Fibroblast of mammary gland (primary cell): ENCODE measurements at regions not wholly inside any gene's neighbourhood (a gene's known extent, or its start where the extent isn't known, plus 50 kb on each side); places are given as distances from the start of the nearest gene placed in this dataset.

Source experiments
- DNase-seq: peaks from one replicate; pipeline ENCODE4 v3.0.0-alpha.2; 2010; ENCODE audit warnings: low read depth
- H3K4me3 ChIP-seq: 2 replicates; pipeline ENCODE4 v1.5.1; 2011; ENCODE audit warnings: low read depth, mild to moderate bottlenecking, low read length, moderate library complexity; ENCODE audit not compliant: control insufficient read depth
- TF ChIP-seq, protein P1 (sequence below): conservative IDR thresholded peaks from 2 replicates; pipeline ENCODE4 v1.5.1; 2011; ENCODE audit warnings: low read depth, low read length, inconsistent platforms; ENCODE audit not compliant: control insufficient read depth, insufficient read depth

DNA sequence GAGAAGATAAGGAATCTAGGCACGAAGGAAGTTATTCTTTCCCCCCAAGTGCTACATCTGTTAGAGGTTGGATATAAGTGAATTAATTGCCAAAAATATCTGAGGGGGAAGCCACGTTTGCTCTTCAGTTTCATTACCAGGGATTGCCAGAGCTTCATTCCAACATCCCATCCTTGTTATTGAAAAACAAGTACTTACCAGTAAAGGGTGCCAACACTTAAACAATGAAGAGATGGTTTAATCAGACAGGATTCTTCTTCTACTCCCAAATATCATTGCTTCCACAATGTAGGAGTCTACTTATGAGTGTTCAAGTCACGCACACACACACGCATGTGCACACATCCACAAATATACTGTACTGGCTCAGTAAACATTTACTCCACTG is 312.4 kb downstream of the RPAP3 start:
- TF ChIP-seq, protein P1, sequence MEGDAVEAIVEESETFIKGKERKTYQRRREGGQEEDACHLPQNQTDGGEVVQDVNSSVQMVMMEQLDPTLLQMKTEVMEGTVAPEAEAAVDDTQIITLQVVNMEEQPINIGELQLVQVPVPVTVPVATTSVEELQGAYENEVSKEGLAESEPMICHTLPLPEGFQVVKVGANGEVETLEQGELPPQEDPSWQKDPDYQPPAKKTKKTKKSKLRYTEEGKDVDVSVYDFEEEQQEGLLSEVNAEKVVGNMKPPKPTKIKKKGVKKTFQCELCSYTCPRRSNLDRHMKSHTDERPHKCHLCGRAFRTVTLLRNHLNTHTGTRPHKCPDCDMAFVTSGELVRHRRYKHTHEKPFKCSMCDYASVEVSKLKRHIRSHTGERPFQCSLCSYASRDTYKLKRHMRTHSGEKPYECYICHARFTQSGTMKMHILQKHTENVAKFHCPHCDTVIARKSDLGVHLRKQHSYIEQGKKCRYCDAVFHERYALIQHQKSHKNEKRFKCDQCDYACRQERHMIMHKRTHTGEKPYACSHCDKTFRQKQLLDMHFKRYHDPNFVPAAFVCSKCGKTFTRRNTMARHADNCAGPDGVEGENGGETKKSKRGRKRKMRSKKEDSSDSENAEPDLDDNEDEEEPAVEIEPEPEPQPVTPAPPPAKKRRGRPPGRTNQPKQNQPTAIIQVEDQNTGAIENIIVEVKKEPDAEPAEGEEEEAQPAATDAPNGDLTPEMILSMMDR: no peak
- H3K4me3 ChIP-seq: no peak overlapping the region
- DNase-seq: no peak

DNA sequence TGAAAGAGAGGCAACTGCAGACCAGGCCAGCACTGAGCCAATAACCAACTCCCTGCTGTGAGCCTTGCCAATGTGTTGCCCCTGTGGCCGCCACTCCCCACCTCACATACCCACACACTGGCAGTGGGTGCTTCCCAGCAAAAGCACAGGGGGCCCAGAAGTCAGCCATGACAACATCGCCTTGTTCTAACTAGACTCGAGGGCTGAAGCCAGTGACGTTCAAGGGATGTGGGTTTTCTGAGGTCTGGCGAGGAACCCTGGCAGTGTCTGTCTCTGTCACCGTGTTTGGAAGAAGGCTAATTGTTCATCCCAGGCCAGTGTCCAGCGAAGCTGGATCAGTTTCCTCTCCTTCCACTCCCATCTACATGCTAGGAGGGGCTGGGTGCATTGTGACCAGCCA is 311.8 kb upstream of the AMIGO2 start:
- no peak for DNase-seq
- TF ChIP-seq, protein P1: no peak
- H3K4me3 ChIP-seq: no peak overlapping the region

DNA sequence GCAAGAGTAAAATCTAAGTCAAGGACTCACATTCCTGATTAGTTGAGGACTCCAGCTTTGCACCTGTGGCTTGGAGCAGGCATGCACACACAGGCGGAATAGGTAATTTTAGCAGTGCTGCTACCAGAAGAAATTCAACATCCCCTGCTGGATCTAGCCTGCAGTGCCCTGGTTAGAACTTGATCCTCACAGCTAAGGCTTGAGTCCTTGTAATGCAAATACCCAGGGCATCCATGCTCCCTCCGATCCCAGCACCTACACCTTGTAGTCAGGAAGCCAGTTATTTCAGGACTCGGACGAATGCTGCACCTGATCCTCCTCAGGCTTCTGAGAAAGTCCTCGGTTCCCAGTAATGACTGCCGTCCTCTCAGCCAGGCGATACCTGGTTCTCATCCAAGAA is 309.0 kb upstream of the AMIGO2 start:
- H3K4me3 ChIP-seq: no peak overlapping the region
- TF ChIP-seq, protein P1: no peak
- DNase-seq: no peak

DNA sequence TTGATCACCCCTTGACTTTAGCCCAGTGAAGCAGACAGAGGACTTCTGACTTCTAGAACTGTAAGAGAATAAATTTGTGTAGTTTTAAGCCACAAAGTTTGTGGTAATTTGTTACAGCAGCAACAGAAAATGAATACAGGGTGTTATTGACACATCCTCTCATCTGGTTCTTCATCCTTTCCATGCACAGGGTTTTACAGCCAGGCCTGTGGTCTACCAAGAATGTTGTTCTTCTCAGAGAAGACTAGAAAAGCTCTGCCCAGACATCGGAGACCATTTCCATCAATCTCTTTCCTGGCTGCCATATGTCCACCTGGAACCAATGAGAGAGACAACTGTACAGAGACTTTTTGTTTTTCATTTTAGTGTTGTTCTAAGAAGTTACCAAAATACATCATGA is 308.2 kb upstream of the AMIGO2 start:
- H3K4me3 ChIP-seq: no peak overlapping the region
- TF ChIP-seq, protein P1: no peak
- DNase-seq: no peak

DNA sequence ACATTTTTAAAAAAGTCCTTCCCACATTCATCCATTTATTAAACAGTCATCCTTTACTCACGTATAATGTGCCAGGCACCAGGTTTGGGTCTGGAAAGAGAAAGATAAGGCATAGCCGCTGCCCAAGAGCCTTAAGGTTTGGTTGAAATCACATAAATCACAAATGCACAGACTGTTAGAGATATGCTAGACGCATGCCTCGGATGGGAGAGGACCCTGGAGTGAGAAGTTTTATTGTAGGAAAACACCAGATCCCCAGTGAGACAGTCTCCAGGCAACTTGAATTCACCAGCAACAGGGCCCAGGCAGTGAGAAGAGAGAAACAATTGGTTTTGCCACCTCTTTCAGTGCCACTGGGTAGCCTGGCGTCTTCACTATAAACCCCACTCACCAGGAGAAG is 305.9 kb upstream of the AMIGO2 start:
- H3K4me3 ChIP-seq: no peak overlapping the region
- TF ChIP-seq, protein P1: no peak
- DNase-seq: no peak

DNA sequence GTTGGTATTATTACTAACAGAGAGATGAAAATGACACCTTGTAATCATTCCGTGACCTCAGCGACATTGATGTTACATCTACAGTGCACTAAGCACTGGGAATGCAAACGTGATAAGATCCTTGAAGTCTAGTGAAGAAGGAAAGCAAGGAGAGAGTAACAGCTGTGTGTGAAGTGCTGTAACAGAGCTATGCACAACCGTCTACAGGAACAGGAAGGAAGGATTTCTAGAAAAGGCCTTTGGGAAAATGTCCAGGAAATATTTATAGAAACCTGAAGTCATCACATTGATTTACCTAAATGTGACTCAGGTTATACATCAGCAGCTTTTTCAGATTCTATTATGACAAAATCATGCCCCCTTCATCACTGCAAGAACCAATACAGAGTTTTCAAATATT is 304.2 kb upstream of the AMIGO2 start:
- H3K4me3 ChIP-seq: no peak overlapping the region
- TF ChIP-seq, protein P1: no peak
- peak; percentile 28 for DNase-seq

DNA sequence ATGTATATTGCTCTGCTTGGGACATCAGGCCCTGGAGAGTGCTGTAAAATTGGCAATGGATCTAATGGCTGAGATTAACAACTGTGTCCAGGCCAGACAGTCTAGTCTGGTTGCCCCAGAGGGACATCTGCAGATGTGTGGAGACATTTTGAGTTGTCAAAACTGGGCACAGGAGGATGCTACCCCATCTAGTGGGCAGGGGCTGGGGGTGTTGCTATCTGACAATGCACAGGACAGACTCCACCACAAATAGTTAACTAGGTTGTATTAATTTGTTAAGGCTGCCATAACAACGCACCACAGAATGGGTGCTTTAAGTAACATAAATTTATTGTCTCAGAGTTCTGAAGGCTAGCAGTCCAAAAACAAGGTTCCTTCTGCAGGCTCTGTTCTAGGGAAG is 302.5 kb upstream of the AMIGO2 start:
- TF ChIP-seq, protein P1: no peak
- no peak for DNase-seq

More for the DNA sequence above, 302.5 kb upstream of the AMIGO2 start:
- H3K4me3 ChIP-seq: no peak overlapping the region
